ENCODE measurements at regions not wholly inside any gene's neighbourhood (a gene's known extent, or its start where the extent isn't known, plus 50 kb on each side); places are given as distances from the start of the nearest gene placed in this dataset.

GRCh38 chr16:35734728-35735402, 2275.5 kb downstream of the TP53TG3F start:
- Histone ChIP-seq H3K27ac (ENCODE audit: extremely low read depth, low read depth, low read length) (no peak overlapping the region), H3K9me3 (ENCODE audit: control insufficient read depth, insufficient read depth, low read depth, low read length) (no peaks in the 10 kb centered on the region), H3K4me3 (ENCODE audit: low read depth, low read length) (no peak overlapping the region), H3K36me3 (ENCODE audit: control insufficient read depth in 2 of 2, insufficient read depth in 1 of 2, low read length in 2 of 2) (no peaks in the 10 kb centered on the region), H3K4me1 (ENCODE audit: control insufficient read depth, insufficient read depth, low read length) (no peaks in the 10 kb centered on the region)
- ChIA-PET CTCF (no interaction called here), POLR2A (no interaction called here)
- TF ChIP-seq ZSCAN23 (tag by site-specific recombination; IDR thresholded peaks at IDR 0.05) (no peak), ZNF211 (tag by site-specific recombination; IDR thresholded peaks at IDR 0.05; ENCODE audit: low read depth) (no peak), ZNF830 (tag by site-specific recombination; IDR thresholded peaks at IDR 0.05; ENCODE audit: low read depth) (no peak), REPIN1 (tag by site-specific recombination; IDR thresholded peaks at IDR 0.05; ENCODE audit: low read depth) (no peak), ZNF658 (tag by site-specific recombination; IDR thresholded peaks at IDR 0.05) (no peak)
- TF ChIP-seq, protein P1, sequence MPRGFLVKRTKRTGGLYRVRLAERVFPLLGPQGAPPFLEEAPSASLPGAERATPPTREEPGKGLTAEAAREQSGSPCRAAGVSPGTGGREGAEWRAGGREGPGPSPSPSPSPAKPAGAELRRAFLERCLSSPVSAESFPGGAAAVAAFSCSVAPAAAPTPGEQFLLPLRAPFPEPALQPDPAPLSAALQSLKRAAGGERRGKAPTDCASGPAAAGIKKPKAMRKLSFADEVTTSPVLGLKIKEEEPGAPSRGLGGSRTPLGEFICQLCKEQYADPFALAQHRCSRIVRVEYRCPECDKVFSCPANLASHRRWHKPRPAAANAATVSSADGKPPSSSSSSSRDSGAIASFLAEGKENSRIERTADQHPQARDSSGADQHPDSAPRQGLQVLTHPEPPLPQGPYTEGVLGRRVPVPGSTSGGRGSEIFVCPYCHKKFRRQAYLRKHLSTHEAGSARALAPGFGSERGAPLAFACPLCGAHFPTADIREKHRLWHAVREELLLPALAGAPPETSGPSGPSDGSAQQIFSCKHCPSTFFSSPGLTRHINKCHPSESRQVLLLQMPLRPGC (tag by site-specific recombination; IDR thresholded peaks at IDR 0.05) = no peak
- TF ChIP-seq, protein P2, sequence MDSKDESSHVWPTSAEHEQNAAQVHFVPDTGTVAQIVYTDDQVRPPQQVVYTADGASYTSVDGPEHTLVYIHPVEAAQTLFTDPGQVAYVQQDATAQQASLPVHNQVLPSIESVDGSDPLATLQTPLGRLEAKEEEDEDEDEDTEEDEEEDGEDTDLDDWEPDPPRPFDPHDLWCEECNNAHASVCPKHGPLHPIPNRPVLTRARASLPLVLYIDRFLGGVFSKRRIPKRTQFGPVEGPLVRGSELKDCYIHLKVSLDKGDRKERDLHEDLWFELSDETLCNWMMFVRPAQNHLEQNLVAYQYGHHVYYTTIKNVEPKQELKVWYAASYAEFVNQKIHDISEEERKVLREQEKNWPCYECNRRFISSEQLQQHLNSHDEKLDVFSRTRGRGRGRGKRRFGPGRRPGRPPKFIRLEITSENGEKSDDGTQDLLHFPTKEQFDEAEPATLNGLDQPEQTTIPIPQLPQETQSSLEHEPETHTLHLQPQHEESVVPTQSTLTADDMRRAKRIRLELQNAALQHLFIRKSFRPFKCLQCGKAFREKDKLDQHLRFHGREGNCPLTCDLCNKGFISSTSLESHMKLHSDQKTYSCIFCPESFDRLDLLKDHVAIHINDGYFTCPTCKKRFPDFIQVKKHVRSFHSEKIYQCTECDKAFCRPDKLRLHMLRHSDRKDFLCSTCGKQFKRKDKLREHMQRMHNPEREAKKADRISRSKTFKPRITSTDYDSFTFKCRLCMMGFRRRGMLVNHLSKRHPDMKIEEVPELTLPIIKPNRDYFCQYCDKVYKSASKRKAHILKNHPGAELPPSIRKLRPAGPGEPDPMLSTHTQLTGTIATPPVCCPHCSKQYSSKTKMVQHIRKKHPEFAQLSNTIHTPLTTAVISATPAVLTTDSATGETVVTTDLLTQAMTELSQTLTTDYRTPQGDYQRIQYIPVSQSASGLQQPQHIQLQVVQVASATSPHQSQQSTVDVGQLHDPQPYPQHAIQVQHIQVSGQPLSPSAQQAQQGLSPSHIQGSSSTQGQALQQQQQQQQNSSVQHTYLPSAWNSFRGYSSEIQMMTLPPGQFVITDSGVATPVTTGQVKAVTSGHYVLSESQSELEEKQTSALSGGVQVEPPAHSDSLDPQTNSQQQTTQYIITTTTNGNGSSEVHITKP (tag by site-specific recombination; IDR thresholded peaks at IDR 0.05) = no peak

- no peak overlapping the region for H3K4me3 ChIP-seq (ENCODE audit: low read depth, low read length)
- H3K4me1 ChIP-seq (ENCODE audit: control insufficient read depth, insufficient read depth, low read length) = no peaks in the 10 kb centered on the region
- POLR2A ChIA-PET = no interaction called here
- CTCF ChIA-PET = no interaction called here
- no peak overlapping the region for H3K27ac ChIP-seq (ENCODE audit: extremely low read depth, low read depth, low read length)
- TF ChIP-seq ZNF514 (tag by site-specific recombination; IDR thresholded peaks at IDR 0.05) = no peak
- TF ChIP-seq ZNF138 (tag by site-specific recombination; IDR thresholded peaks at IDR 0.05; ENCODE audit: borderline replicate concordance) = no peak
- TF ChIP-seq ZNF600 (tag by site-specific recombination; IDR thresholded peaks at IDR 0.05) = no peak
- TF ChIP-seq ZNF701 (tag by site-specific recombination; IDR thresholded peaks at IDR 0.05) = no peak
- TF ChIP-seq, protein P3, sequence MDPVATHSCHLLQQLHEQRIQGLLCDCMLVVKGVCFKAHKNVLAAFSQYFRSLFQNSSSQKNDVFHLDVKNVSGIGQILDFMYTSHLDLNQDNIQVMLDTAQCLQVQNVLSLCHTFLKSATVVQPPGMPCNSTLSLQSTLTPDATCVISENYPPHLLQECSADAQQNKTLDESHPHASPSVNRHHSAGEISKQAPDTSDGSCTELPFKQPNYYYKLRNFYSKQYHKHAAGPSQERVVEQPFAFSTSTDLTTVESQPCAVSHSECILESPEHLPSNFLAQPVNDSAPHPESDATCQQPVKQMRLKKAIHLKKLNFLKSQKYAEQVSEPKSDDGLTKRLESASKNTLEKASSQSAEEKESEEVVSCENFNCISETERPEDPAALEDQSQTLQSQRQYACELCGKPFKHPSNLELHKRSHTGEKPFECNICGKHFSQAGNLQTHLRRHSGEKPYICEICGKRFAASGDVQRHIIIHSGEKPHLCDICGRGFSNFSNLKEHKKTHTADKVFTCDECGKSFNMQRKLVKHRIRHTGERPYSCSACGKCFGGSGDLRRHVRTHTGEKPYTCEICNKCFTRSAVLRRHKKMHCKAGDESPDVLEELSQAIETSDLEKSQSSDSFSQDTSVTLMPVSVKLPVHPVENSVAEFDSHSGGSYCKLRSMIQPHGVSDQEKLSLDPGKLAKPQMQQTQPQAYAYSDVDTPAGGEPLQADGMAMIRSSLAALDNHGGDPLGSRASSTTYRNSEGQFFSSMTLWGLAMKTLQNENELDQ (tag by site-specific recombination; IDR thresholded peaks at IDR 0.05; ENCODE audit: low read depth) = no peak
- TF ChIP-seq RBAK (tag by site-specific recombination; IDR thresholded peaks at IDR 0.05) = no peak
- TF ChIP-seq ZNF140 (tag by site-specific recombination; IDR thresholded peaks at IDR 0.05) = no peak
- TF ChIP-seq ZNF626 (tag by site-specific recombination; IDR thresholded peaks at IDR 0.05) = no peak
- H3K36me3 ChIP-seq (ENCODE audit: control insufficient read depth in 2 of 2, insufficient read depth in 1 of 2, low read length in 2 of 2) = no peaks in the 10 kb centered on the region
- no peaks in the 10 kb centered on the region for H3K9me3 ChIP-seq (ENCODE audit: control insufficient read depth, insufficient read depth, low read depth, low read length)
These were observed 2276.2 kb downstream of the TP53TG3F start for GRCh38 chr16:35735403-35736251.
